Posterior vena cava (tissue), 2 donors: ENCODE measurements at regions not wholly inside any gene's neighbourhood (a gene's known extent, or its start where the extent isn't known, plus 50 kb on each side); places are given as distances from the start of the nearest gene placed in this dataset.

Experiments used
- DNase-seq: peaks from one replicate; pipeline ENCODE4 v3.0.0-alpha.2; 2020; ENCODE audit warnings: low spot score
- intact Hi-C, 2 donors: fragments of 100-400 bp; cut with DNase I; formaldehyde crosslinking; loops; one replicate each; pipeline versions ENCODE4 v1.14.1 to v1.14.2; 2022 to 2023
- donor health status: DM: yes; HTN: yes; CAD: no.
- donor health status: DM: yes; HTN: yes; CAD: no.

DNA sequence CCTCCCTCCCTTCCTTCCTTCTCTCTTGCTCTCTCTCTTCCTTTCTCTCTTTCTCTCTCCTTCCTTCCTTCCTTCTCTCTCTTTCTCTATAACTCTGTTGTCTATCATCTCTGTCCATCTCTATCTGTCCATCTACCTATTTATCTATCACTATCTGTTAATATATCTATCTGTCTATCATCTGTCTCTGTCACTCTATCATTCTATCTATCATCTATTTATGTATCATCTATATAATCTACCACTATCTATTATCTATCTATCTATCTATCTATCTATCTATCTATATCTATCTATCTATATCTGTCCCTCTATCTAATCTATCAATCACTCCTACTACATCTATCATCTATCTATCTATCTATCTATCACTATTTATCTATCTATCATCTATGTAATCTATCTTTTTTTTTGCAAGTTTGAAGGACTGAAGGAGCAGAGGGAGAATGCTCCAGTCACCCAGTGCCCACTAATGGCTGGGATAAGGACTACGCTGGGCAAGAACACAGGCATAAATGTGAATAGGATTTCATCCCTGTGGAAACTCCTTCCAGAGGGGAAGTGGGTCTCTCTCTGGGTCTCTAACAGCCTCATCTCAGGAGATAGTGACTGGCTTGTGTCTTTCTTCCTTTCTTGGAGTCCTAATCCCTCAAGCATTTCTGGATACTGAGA lies 427.0 kb downstream of the LPIN1 start:
- intact Hi-C loops = loop anchor here in 1 of 2 donors (10.0 kb wide), 1 partner anchor 541 kb away; the partner anchor contains the start of gene TRIB2
- no peak for DNase-seq

- no peak for DNase-seq
- intact Hi-C loops = loop anchor here in 1 of 2 donors (10.0 kb wide), 1 partner anchor 541 kb away; the partner anchor contains the start of gene TRIB2
Measured at GRCh38 chr2:12173943-12174340, 427.5 kb downstream of the LPIN1 start.

GRCh38 chr2:12175323-12175722 lies 428.9 kb downstream of the LPIN1 start:
- DNase-seq = no peak
- intact Hi-C loops = loop anchor here in 1 of 2 donors (10.0 kb wide), 1 partner anchor 539 kb away; the partner anchor contains the start of gene TRIB2

DNA sequence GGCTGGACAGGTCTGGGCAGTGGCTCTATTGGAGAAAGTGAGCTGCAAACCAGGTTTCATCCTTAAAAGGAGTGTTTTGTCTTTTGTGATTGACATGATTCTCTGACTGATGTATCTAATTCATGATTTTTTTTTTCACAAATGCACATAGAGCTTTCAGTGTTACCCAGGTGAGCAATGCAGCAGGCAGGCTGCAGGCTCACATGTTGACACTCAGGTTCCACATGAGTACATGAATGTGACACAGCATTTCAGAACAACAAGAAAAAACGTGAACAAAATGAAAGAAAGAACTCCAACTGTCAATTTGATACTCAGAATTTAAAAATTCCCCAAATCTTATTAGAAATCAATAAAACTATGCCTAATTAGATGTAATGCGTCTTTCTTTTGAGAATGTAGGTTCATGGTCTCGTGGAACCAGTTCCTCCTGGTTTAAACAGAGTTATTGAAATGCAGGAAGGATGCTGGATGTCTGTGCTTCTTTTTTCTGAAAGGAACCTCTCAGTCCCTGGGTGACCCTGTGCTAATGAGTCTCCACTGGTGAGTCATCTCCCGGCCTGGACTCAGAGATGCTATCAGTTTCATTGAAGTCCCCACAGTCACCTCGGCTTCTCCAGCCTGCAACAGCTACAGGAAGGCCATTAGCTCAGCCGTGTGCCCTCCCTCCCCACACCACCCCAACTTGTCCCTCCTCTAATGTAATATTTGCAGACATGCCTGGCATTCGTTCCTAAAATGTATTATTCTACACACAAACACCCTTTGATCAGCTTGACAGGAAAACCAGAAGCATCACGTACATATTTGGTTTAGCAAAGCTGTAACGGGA lies 430.4 kb downstream of the LPIN1 start:
- intact Hi-C loops = loop anchor here (1.0 to 10.0 kb wide), 2 partner anchors 12 to 538 kb away; partner anchors contain the start of gene TRIB2 (in 1 of the 2)
- DNase-seq = no peak

GRCh38 chr2:12177455-12178288 lies 431.2 kb downstream of the LPIN1 start:
- intact Hi-C loops = loop anchor here in 1 of 2 donors (10.0 kb wide), 1 partner anchor 537 kb away; the partner anchor contains the start of gene TRIB2
- DNase-seq = no peak

GRCh38 chr2:12178289-12179080 lies 432.1 kb downstream of the LPIN1 start:
- no peak for DNase-seq

GRCh38 chr2:12180031-12180430 lies 433.6 kb downstream of the LPIN1 start:
- DNase-seq = no peak
- intact Hi-C loops = no loop called here

More at GRCh38 chr2:12178289-12179080, 432.1 kb downstream of the LPIN1 start:
- intact Hi-C loops = loop anchor here in 1 of 2 donors (10.0 kb wide), 1 partner anchor 536 kb away; the partner anchor contains the start of gene TRIB2

DNA sequence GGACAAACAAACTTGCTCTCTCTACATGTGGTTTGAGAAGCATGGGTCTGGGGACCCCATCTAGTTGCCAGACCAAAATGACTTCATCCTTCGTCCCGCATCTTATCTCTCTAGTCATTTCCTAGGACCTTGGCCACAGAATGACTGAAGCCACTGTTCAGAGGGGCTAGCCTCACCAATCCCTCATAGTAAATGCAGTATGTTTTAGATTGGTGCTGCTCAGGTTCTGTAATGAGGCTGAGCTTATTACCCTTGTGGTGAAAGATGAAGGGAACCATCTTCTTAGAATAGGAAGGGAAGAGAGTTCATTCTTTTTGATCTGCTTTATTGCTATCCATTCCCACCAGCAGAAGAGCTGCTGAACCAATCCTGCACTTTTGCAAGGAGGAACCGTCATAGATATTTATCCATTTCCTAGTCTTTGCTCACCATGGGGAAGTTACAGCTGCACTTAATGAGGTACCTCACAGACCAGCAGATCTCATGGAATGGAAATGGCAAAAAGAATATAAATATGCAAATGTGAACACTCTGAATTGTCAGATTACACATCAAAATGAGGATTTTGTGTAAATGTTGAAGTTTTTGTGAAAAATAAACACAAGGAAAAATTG lies 436.7 kb downstream of the LPIN1 start:
- intact Hi-C loops = no loop called here
- no peak for DNase-seq

DNA sequence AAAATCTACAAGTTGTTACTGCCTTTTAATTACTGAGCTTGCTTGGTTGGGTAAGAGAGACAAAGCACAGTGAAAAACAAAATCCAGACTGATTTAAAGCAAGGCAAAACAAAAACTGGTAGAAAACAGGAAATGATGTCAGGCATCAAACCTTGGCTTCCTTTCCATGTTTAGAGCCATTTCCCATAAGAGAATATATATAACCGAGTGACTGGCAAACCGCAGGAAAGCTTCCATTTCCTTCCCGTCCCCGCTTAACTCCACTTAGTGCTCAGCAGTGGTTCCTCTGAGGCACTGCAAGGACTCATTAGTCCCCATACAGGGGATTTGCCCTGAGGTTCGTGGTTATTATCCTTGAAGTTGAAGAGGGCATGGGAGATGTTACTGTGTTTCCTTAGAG lies 446.3 kb downstream of the LPIN1 start:
- intact Hi-C loops = no loop called here
- no peak for DNase-seq

DNA sequence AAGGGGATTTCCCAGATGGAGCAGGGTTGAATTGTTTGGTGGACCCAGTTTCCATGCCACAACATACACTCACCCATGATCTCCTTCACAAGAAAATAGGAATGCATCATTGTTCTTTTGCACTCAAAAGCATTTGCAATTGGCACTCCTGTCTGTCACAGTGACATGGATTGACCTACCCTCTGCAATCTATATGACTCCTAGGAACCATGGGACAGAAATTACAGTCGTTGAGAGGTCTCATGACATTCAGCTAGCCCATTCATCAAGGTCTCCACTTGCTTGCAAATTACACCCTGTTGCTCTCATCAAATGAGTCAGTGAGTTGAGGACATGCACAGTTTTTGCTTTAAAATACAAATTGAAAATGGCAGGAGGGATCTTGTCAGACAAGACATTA lies 448.5 kb downstream of the LPIN1 start:
- no peak for DNase-seq
- intact Hi-C loops = no loop called here

GRCh38 chr2:12196495-12196894 lies 450.1 kb downstream of the LPIN1 start:
- intact Hi-C loops = no loop called here
- DNase-seq = no peak

- intact Hi-C loops = no loop called here
- DNase-seq = no peak
Measured at GRCh38 chr2:12197133-12197532, 450.7 kb downstream of the LPIN1 start.

GRCh38 chr2:12199491-12200211 lies 453.2 kb downstream of the LPIN1 start:
- intact Hi-C loops = no loop called here

GRCh38 chr2:12201369-12201768 lies 454.9 kb downstream of the LPIN1 start:
- intact Hi-C loops = no loop called here
- DNase-seq = no peak

More at GRCh38 chr2:12199491-12200211, 453.2 kb downstream of the LPIN1 start:
- DNase-seq = no peak

DNA sequence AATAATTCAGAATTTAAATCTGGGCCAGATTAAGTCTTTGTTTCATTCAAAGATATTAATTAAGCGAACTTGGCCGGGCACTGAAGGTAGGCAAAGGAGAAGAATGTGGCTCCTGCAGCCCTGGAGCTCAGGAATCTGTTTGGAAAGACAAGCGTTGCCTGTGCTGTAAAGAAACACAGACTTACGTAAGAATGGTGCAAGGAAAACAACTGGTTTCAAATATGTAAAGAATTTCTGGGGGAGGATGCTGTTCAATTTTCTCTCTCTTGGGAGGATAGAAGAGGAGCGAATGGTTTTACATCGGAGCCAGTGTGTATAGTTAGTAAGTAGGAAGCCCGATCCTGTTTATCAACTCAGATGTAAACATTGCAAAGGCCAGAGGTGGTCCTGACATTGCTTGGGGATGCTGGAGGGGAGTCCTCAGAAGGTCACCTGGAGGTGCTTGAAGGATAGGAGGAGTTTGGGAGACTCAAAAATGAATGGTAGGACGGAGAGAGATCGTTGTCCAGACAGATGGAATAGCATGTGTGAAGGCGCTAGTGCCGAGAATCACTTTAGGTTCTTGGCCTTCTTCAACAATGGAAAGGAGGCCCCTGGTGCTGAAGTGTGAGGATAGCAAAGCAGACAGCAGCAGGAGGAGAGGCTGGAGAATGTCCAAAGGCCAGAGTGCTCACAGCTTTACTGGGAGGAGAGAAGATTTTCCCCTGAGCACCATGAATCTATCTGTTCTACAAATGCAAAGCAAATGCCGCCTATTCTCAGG lies 456.1 kb downstream of the LPIN1 start:
- intact Hi-C loops = no loop called here
- no peak for DNase-seq

- DNase-seq = no peak
- intact Hi-C loops = no loop called here
Measured at GRCh38 chr2:12203528-12203927, 457.1 kb downstream of the LPIN1 start.

DNA sequence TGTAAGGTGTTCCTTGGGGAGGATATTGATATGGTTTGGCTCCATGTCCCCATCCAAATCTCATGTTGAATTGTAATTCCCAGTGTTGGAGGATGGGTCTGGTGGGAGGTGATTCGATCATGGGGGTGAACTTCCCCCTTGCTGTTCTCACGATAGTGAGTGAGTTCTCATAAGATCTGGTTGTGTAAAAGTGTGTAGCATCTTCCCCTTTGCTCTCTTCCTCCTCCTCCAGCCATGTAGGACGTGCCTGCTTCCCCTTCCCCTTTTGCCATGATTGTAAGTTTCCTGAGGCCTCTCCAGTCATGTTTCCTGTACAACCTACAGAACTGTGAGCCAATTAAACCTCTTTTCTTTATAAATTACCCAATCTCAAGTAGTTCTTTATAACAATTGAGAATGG lies 458.7 kb downstream of the LPIN1 start:
- DNase-seq = no peak
- intact Hi-C loops = no loop called here
